ENCODE measurements at regions not wholly inside any gene's neighbourhood (a gene's known extent, or its start where the extent isn't known, plus 50 kb on each side); places are given as distances from the start of the nearest gene placed in this dataset.
"Not testable (repeated sequence)": the region's sequence is repeated elsewhere in the genome, so short reads cannot be mapped to it uniquely, and the experiment has no call there.

GRCh38 chr12:60752589-60752988, 1156.8 kb downstream of the SLC16A7 start:
- H3K4me3 ChIP-seq, result no peak overlapping the region
- H3K27ac ChIP-seq, result no peak overlapping the region

GRCh38 chr12:60758224-60758623, 1162.4 kb downstream of the SLC16A7 start:
- Histone ChIP-seq H3K27ac (no peak overlapping the region), H3K4me3 (no peak overlapping the region)

DNA sequence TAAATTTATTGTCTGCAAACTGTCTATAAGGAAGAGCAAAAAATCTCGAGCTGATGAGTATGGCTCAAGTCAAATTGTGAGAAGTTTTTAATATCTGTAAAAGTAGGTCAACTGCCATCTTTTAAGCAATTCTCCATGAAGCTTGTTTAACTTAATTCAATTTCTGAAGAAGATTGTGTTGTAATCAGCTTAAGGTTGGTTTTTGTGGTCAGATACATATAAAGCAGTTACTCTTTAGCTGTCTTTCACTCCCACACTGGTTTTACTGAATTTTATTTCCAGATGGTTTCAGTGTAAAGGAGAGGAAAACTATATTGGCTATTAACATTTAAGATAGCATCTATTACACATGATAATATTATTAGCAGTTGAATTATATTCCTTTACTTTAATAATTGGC, 1165.1 kb downstream of the SLC16A7 start:
- Histone ChIP-seq H3K4me3 (no peak overlapping the region), H3K27ac (no peak overlapping the region)

DNA sequence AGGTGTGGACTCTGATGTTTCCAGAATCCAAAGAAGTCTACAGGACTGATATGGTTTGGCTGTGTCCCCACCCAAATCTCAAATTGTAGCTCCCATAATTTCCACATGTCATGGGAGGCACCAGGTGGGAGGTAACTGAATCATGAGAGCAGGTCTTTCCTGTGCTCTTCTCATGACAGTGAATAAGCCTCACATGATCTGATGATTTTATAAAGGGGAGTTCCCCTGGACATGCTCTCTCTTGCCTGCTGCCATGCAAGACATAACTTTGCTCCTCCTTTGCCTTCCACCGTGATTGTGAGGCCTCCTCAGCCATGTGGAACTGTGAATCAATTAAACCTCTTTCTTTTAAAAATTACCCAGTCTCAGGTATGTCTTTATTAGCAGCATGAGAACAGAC, 1205.3 kb downstream of the SLC16A7 start:
- H3K4me3 ChIP-seq, H3K27ac ChIP-seq: not testable (repeated sequence)

DNA sequence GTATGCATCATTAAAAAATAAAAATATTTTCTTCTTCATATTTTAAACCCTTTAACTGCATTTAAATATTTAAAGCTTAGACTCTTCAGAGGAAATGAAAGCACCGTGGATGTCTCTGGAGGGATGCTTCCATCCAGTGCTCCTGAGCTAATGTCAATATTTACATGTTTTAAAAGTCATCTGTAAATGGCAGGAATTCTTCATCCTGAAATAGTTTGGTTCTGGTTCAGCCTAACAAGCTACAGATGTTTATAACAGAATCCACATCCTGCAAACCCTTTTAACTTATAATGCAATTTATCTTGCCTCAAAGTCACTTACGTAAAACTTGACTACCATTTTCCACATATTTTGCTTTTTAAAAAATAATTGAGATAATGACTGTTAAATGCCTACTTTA, 1207.3 kb downstream of the SLC16A7 start:
- Histone ChIP-seq H3K27ac (no peak overlapping the region), H3K4me3 (no peak overlapping the region)

DNA sequence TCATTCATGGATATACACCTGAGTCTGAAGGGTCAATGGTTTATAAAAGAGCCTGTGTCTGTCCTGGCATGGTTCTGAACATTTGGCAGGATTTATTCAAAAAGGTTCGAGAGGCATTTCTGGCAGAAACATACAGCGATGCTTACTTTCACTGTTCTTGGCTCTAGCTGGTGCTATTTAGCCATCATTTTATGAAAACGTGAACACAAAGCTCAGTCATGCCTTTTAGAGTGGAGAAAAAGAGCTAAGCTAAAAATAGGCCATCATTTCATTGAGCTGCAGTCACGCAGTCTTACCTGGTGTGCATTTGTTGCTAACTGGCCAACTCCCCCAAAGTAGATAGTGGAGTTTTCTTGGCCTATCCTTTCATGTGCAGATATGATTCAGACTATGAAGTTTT, 1209.5 kb downstream of the SLC16A7 start:
- Histone ChIP-seq H3K27ac (no peak overlapping the region), H3K4me3 (no peak overlapping the region)

DNA sequence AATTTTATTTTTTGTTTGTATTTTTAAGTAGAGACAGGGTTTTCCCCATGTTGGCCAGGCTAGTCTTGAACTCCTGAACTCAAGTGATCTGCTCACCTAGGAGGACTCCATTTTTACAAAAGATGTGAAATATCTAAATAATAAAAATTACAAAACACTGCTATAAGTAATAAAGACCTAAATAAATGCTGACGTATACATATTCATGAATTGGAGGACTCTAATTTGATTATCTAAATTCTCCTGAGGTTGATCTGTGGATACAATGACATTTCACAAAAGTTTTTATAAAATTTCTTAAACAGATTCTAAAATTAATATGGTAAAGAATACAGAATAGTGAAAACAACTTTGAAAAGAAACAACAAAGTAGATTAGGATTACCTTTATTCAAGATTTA, 1224.0 kb downstream of the SLC16A7 start:
- H3K27ac ChIP-seq, result no peak overlapping the region
- no peak overlapping the region for H3K4me3 ChIP-seq

DNA sequence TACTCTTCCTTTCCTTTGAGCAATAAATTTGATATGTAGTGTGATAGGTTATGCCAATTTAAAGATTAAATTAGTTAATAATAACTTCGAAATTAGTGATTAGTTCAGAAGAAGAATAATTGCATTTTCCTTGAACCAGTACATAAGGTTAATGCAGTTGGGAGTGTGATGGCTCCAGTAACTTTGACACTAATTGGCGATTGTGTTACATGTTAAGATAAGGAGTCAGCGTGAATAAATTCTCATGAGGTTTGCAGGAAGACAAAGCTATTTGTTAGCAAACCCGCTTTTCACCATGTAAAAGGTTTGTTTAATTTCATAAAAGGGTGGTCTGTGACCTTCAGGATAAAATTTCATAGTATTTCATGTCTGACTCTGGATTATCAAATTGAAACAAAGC, 1226.8 kb downstream of the SLC16A7 start:
- Histone ChIP-seq H3K27ac (no peak overlapping the region), H3K4me3 (no peak overlapping the region)

DNA sequence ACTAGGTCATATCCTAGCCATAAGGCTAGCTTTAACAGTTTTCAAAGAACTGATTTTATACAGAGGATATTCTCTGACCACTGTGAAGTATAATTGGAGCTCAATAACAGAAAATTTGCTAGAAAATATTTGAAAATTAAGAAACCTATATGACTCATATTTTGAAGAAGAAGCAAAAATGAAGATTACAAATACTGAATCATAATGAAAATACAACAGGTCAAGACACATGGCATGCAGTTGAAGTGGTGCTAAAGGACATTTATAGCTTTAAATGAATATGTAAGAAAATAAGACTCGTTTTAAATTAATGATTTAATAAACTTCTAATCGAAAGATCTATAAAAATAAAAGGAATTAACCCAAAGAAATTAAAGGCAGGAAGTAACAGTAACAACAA, 1234.6 kb downstream of the SLC16A7 start:
- H3K4me3 ChIP-seq, result no peak overlapping the region
- no peak overlapping the region for H3K27ac ChIP-seq

DNA sequence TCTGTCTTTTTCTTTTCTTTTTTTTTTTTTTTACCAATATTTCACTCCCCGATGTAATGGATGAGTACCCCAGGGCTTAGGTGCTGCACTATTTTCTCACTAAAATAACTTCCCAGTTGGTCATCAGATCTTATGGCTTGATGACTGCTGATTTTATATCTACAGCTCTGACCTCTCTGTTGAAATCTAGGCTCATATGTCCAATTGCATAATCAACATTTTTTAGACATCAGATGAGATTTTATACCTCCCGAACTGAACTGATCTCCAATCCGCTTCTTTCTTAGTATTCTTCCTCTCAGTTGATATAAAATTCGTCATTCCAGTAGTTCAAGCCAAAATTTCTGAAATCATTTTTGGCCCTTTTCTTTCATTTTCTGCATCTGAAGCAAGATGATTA, 1236.5 kb downstream of the SLC16A7 start:
- no peak overlapping the region for H3K4me3 ChIP-seq
- no peak overlapping the region for H3K27ac ChIP-seq

DNA sequence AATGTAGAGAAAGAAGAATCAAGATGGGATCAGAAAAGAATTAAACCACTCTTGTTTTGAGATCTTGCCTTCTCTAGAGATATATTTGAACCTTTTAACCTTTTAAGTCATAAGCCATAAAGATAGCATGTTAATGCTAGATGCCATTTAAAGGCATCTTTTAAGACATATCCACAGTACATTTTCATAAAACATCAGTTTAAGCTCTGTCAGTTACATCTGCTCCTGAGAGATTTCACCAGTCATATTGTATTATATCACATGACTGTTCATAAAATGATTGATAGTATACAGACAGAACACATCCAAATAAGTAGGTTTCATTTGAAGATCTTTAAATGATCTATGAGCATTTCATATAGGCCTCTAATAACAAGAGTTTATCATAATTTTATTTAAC, 1238.5 kb downstream of the SLC16A7 start:
- no peak overlapping the region for H3K4me3 ChIP-seq

GRCh38 chr12:60834806-60835205, 1239.0 kb downstream of the SLC16A7 start:
- Histone ChIP-seq H3K27ac (no peak overlapping the region), H3K4me3 (no peak overlapping the region)

More for the DNA sequence above, 1238.5 kb downstream of the SLC16A7 start:
- H3K27ac ChIP-seq, result no peak overlapping the region

GRCh38 chr12:60836651-60837050, 1240.8 kb downstream of the SLC16A7 start:
- Histone ChIP-seq H3K27ac (no peak overlapping the region), H3K4me3 (no peak overlapping the region)

DNA sequence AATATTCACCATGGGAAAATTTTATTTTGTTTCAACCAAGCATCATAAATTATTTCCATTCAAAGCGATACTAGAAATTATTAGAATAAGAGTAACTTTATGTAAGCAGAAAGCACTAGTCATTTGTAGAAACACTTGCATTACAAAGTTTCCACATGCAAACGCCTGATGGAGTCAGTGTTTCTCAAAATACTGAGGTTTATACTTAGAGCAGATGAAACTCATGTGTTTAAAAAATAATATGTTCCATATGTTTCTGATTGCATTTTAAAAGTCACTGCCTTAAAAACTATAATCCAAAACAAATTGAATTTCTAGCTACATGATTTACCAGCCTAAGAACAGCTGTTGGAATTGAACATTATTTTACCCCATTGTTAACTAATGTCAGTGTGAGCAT, 1246.4 kb downstream of the SLC16A7 start:
- Histone ChIP-seq H3K4me3 (no peak overlapping the region), H3K27ac (no peak overlapping the region)

DNA sequence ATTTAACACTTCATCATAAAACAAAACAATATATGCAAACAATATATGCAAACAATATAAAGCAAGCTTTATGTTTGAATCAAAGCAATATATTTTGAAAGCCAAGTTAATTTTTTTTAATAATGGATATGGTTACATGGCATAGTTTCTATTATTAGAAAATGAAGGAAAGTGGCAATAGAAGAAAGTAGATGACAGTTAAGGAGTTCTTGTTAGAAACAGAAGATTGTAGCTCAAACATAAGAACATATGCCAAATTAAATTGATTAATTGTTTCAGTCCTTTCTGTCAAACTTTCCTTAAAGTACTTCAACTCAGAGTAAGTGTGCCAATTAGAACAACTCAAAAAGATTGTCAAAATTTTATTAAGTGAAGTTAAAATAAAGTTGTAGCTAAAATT, 1248.3 kb downstream of the SLC16A7 start:
- H3K27ac ChIP-seq, result no peak overlapping the region
- H3K4me3 ChIP-seq, result no peak overlapping the region

GRCh38 chr12:60844875-60845274, 1249.0 kb downstream of the SLC16A7 start:
- Histone ChIP-seq H3K27ac (no peak overlapping the region), H3K4me3 (no peak overlapping the region)

- no peak overlapping the region for H3K4me3 ChIP-seq
- H3K27ac ChIP-seq, result no peak overlapping the region
Measured at GRCh38 chr12:60845696-60846095, 1249.9 kb downstream of the SLC16A7 start.

DNA sequence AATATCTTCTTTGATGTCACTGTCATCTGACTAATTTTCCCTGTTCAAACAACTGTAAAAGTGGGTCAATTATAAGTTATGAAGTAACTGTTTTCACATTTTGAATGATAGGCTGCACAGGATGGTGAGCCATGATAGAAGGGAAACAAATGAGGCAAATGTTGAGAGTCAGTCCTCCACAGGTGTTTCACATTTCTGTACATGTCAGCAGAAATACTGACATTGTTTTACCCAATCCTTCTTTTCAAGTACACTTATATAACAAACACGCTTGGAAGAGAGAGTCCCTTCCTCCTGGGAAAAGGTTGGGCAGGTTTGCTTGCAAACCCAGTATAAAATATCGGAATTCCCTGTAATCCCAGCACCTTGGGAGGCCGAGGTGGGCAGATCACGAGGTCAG, 1251.5 kb downstream of the SLC16A7 start:
- Histone ChIP-seq H3K4me3 (no peak overlapping the region), H3K27ac (no peak overlapping the region)

DNA sequence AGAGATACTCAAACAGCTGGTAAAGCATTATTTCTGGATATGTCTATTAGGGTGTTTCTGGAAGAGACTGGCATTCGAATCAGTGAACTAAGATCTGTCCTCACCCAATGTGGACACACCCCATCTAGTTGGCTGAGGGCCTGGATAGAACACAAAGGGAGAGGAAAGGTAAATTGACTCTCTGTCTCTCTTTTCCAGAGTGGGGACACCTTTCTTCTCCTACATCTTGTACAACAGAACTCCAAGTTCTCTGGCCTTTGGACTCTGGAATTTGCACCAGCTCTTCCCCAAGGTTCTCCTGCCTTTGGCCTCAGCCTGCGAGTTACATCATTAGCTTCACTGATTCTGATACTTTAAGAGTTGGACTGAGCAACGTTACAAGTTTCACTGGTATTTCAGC, 1253.9 kb downstream of the SLC16A7 start:
- no peak overlapping the region for H3K4me3 ChIP-seq

DNA sequence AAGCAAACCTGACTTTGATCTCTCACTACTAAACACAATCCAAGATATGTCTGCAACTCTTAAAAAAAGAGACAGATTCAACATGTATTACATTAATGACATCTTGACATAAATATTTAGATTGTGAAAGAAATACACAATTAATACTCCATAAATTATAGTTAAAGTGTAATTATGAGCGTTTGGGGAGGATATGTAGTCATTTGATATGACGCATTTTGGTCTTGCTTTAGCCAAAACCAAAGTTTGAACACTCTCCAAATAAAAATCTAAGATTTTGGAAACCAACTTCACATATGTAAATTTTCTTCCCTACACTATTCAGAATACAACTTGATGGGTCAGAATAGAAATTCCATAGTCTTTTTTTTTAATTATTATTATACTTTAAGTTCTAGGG, 1257.6 kb downstream of the SLC16A7 start:
- Histone ChIP-seq H3K4me3 (no peak overlapping the region), H3K27ac (no peak overlapping the region)

More for the DNA sequence above, 1253.9 kb downstream of the SLC16A7 start:
- H3K27ac ChIP-seq, result no peak overlapping the region

- Histone ChIP-seq H3K27ac (no peak overlapping the region), H3K4me3 (no peak overlapping the region)
Measured at GRCh38 chr12:60863421-60863820, 1267.6 kb downstream of the SLC16A7 start.

GRCh38 chr12:60872219-60872618, 1276.4 kb downstream of the SLC16A7 start:
- Histone ChIP-seq H3K4me3 (no peak overlapping the region), H3K27ac (no peak overlapping the region)
